Esophagus squamous epithelium (tissue), 4 donors: ENCODE measurements at regions not wholly inside any gene's neighbourhood (a gene's known extent, or its start where the extent isn't known, plus 50 kb on each side); places are given as distances from the start of the nearest gene placed in this dataset.

Experiments used
- CTCF ChIP-seq, 6 experiments: fragments of 450-650 bp in 4 of 6; fragments of 200-600 bp in 2 of 6; sonication (generic) in 2 of 6; IDR thresholded peaks; one replicate each; pipeline ENCODE4 v1.5.1; 2016 to 2019; ENCODE audit warnings: antibody characterized with exemption in 6 of 6, mild to moderate bottlenecking in 4 of 6, moderate library complexity in 4 of 6
- POLR2A ChIP-seq, 4 donors: fragments of 450-650 bp; IDR thresholded peaks; one replicate each; pipeline ENCODE4 v1.6.1; 2017; ENCODE audit warnings: antibody characterized with exemption in 4 of 4, mild to moderate bottlenecking in 4 of 4, moderate library complexity in 3 of 4

- no peak for TF ChIP-seq CTCF (IDR thresholded peaks at IDR 0.05)
- TF ChIP-seq POLR2A (IDR thresholded peaks at IDR 0.05): no peak
Observed at GRCh38 chr6:40183902-40184301, 249.6 kb upstream of the MOCS1 start.
